ENCODE measurements at regions not wholly inside any gene's neighbourhood (a gene's known extent, or its start where the extent isn't known, plus 50 kb on each side); places are given as distances from the start of the nearest gene placed in this dataset.
"Not testable (repeated sequence)": the region's sequence is repeated elsewhere in the genome, so short reads cannot be mapped to it uniquely, and the experiment has no call there.

DNA sequence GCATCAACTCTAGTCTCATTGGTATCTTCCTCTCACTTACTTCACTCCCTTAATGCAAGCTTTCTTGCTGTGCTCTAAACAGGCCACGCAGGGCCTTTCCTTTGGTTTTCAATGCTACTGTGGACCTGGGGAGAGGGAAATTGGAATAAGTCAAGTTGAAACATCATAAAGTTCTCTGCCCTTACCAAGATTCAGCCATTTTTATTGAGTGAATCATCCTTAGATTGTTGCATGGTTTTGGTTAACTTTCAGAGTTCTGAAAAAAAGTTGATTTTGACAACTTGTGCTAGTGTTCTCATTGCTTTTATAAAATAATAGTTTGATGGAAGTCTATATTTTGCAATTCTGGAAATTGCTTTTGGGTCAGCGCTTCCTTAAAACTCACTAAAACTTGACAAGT lies 852.8 kb upstream of the ACVR2A start:
- DNase-seq = no peak

GRCh38 chr2:146990311-146991054 lies 854.3 kb upstream of the ACVR2A start:
- DNase-seq = no peak

DNA sequence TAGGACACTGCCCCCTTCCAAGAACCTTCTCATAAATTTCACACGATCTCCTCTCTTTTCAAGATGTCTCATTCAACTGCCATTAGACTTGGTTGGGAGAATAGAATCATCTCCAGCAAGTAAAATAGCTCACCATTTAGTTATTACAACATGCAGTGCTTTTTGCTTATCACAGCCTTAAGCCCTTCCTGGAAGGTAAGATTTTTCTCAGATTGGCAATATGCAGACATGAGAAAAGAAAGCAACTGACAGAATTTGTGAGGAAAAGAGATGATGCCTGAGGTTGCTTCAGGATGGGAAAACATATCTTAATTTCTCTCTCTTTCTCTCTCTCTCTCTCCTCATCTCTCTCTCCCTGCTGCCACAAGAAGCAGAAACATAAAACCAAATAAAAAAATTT lies 855.1 kb upstream of the ACVR2A start:
- no peak for DNase-seq

GRCh38 chr2:146987996-146988395 lies 856.8 kb upstream of the ACVR2A start:
- DNase-seq = no peak

DNA sequence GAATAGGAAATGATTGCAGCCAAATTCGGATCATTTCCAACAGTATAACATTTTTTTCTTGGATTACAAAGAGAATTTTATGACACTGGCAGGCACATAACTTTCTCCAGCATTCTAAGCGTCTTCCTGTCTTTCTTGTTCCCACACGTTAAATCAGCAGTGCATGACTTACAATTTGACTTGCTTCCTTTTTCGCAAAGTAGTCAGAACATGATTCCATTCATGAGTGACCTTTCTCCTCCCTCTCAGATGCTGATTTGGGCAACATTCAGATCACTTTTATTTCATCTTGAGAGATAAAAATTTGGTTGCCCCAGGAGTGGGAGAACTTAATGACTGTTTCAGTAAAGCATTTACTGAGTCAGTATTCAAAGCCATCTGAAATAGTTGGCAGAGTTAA lies 858.7 kb upstream of the ACVR2A start:
- DNase-seq = no peak

DNA sequence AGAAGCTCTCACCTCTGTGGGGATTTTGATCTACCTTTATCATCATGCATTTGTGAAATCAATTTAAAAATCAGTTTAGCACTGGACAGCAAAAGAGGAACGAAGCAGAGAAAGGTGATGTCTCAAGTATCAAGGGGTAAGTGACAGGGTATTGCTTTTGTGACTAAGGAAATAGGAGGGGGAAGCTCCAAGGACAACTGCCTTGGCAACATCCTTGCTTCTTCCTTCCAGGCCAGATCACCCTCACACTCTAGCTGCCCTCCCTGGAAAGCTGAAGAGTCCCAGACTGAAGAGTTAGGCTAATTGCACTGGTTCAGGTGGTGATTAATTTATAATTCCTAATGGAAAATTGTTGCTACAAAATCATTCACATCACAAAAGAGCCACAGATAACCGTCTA lies 859.1 kb upstream of the ACVR2A start:
- no peak for DNase-seq

DNA sequence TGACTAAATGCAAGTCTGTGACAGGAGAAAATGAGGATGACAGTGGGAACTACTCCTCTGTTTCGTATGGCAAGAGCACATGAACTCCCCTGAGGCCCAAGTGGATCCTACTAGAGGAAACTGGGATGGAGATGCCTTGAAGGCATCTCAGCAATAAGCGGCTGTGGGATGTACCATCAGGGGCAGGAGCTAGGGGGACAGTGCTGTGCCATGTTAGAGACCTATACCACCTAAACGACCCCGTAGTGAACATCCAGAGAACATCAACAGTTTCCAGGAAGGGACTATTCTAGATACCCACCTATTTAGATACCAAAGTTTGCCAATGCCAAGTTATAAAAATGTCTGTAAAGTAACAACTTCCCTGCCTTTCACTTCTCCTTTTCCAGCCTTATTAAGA lies 860.8 kb upstream of the ACVR2A start:
- DNase-seq = no peak

DNA sequence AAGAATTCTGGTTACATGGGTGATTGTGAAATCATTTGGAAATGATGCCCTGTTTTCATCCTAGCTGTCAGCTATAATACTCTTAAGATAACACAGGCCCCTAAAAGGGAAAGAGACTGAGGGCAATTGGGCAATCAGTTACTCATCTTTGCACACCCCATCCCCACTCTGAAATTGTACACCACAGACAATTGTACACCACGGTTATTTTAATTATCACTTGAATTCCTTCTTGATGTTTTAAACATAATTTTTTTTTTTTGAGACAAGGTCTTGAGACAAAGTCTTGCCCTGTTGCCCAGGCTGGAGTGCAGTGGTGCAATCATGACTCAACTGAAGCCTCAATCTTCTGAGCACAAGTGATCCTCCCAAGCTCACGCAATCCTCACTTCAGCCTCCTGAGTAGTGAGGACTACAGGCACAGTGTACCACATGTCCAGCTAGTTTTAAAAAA lies 862.4 kb upstream of the ACVR2A start:
- peak; percentile 18 for DNase-seq

DNA sequence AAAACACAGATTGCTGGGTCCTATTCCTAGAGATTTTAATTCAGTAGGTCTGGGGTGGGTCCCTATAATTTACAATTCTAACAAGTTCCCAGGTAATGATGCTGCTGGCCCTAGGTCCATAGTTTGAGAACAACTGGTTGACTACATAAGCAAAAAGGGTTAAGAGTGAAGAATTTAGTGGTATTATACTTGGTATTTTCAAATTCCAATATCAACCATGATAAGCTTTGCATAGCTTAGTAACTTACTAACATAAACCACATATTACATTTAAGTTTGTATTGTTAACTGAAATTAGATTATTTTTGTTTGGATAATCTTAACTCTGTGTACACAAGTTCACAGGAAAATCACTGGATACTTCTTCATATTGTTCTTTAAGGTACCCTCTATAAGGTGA lies 862.9 kb upstream of the ACVR2A start:
- no peak for DNase-seq

GRCh38 chr2:146979746-146980145 lies 865.1 kb upstream of the ACVR2A start:
- DNase-seq = no peak

DNA sequence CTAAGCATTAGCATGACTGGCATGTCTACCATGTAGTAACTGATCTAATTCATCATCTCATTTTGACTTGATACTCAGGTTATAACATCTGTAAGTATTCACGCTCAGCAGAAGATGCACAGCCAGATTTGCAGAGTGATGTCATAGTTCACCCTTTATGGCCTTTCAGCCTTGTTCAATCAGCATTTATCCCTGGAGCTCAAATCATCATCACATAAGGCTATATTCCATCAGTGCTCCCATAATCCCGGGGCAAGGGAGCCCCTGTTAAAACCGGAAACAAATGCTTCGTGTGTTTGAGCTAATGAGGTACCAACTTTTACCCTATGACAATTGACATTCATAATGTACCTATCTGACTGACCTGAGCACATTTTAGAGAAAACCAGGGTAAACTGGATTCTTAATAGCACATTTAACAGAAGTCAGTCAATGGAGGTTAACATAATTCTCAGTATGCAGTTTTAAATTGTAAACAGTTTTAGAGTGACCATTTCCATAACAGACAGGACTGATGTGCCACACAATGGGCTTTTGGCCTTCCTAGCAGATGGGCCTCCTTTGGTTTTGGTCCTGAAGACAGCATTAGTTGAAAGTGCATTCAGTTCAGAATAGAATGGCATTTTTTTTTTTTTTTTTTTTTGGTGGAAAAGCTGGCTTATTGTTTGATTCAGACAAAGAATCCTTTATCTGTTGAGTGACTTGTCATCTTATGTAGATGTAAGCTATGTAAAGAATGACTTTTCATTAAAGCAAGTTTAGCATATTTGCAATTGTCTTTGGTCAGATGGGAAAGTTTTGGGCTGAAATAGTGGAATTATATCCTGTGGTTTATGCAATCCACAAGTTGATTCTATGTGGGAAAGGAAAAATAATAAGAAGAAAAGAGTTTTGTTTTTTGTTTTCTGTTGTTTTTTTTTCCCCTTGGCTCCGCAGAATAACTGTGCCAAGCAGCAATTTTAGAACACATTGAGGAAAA lies 866.0 kb upstream of the ACVR2A start:
- no peak for DNase-seq

- not testable (repeated sequence) for DNase-seq
Observed at GRCh38 chr2:146970981-146971380, 873.8 kb upstream of the ACVR2A start.

DNA sequence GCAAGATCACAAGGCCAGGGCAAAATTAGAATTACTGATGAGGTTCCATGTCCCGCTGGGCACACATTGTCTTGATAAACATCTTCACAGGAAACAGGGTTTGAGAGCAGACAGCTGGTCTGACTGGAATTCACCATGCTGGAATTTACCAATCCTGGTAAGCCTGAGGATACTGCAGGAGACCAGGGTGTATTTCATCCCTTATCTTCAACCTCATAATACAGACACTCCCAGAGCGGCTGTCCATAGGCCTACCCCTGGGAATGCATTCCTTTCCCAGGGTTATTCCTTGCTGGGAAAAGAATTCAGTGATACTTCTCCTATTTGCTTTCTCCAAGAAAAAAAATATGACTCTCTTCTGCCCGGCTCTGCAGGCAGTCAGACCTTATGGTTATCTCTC lies 875.1 kb upstream of the ACVR2A start:
- DNase-seq = not testable (repeated sequence)

DNA sequence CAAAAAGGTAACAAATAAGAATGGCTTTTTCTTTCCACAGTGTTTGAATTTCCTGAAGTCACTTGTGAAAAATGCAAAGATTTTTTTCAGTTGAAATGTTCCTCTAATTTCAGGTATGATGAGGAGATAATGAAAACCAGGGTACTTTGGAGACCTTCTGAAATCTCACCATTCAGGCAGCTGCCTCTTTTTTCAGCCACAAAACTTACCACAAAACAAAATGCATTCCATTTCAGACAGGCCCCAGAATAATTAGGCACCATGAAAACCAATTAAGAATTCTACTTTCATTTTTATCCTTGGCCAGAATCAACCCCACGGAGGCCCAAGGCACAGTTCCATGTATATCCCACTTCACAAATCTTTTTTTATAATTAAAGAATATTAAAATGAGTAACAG lies 880.3 kb upstream of the ACVR2A start:
- DNase-seq = no peak

DNA sequence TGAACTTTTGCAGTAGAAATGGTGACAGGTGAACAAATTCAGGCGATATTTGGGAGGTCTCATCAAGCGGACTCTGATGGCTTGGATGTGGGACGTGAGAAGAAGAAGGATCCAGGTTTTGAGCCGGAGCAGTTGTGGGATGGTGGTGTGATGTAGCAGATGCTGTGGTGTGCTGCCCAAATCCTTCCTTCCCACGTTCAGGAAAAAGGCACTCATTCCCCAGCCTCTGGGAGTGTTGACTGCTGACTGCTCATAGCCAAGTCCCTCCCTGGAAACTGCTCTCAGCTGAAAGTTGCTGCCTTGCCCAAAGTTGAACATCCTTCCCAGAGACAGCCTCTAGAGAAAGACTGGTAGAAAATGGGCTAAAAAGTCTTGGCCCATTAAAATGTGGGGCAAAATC lies 890.3 kb upstream of the ACVR2A start:
- no peak for DNase-seq

GRCh38 chr2:146952696-146953095 lies 892.1 kb upstream of the ACVR2A start:
- DNase-seq = no peak

DNA sequence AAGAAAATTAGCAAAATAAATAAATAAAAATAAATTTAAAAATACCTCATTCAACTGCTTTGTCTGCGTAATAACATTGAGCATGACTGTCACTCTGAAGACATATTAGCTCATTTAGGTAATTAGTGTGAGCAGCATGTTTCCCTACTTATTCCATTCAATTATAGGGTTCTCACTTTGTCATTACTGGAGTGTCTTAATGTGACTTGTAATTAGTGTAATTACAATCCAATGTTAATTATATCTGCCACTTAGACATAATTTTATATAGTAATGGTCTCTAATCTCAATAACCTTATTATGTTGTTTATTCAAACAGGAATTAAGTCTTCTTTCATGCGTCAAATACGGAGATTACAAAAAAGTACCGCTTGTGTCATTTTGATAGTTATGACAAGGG lies 893.9 kb upstream of the ACVR2A start:
- no peak for DNase-seq

DNA sequence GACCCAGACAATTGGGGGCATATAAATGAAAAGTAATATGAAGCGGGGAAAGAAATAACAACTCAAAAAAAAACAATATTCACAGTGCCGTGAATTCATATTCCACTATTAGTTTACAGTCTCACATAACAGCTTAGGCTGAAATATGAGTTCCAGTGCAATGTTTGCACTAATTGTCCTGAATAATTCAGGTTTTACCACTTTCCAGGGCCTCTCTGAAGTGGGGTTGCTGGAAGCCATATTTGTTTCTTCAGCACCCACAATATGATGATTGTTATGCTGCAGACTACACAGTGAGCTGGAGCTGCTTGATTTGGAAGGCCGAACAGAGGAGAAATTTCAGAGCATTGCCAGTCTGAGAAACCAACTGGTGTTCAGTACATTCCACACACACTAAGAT lies 894.5 kb upstream of the ACVR2A start:
- no peak for DNase-seq

DNA sequence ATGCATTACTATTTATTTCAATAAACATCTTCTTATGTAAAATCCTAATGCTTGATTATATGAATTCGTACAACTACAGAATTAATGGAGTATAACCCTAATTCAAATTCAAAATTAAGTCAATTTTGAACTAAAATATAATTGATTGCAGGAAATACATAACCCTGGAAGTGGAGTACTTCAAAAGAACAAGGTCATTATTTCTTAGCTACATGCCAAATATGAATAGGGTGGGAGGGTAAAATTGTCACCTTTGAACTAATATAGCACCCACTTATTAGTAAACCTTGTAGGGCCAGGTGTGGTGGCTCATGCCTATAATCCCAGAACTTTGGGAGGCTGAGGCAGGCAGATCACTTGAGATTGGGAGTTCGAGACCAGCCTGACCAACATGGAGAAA lies 895.4 kb upstream of the ACVR2A start:
- no peak for DNase-seq

GRCh38 chr2:146944601-146945000 lies 900.2 kb upstream of the ACVR2A start:
- DNase-seq = no peak

- DNase-seq = no peak
Observed at GRCh38 chr2:146939991-146940685, 904.7 kb upstream of the ACVR2A start.

DNA sequence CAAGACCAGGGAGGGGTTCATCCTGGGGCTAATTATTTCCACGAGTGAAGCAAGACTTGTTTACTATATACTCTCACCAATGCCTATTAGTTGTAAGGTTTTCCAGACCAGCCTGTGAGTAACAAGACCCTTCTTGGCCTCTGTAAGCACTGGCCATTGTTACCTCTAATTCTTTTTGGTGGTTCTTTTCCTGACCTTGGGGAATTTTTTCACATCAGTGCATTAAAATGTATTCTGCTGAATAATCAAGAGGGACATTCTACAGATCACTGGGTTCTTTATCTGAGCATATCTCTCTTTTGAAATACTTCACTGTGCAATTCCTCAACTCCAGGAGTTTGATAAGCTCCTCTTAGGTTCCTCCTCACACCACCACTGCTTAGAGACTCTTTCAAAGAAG lies 909.9 kb upstream of the ACVR2A start:
- no peak for DNase-seq

- no peak for DNase-seq
Observed at GRCh38 chr2:146931109-146931508, 913.7 kb upstream of the ACVR2A start.

Data from GOT3 (cell line).